ENCODE measurements at regions not wholly inside any gene's neighbourhood (a gene's known extent, or its start where the extent isn't known, plus 50 kb on each side); places are given as distances from the start of the nearest gene placed in this dataset.
A peak's percentile ranks its signal among the peaks of the same experiment; 100 is the strongest.

- H3K27ac Mint-ChIP-seq = peak overlapping the region; percentile 75
- peaks cover 30% of the 10 kb centered on the region for H3K4me1 Mint-ChIP-seq
- no peak for TF ChIP-seq CTCF (IDR thresholded peaks at IDR 0.05)
Measured at GRCh38 chr9:91162784-91163443, 198.8 kb downstream of the AUH start.

GRCh38 chr9:91163444-91163772 is 198.3 kb downstream of the AUH start:
- Mint-ChIP-seq H3K36me3 (ENCODE audit: low read depth) (no peaks in the 10 kb centered on the region), H3K27me3 (ENCODE audit: low read depth, poor library complexity) (peaks cover 6% of the 10 kb centered on the region), H3K4me1 (peaks cover 30% of the 10 kb centered on the region), H3K4me3 (no peak overlapping the region), H3K27ac (no peak overlapping the region), H3K9me3 (no peaks in the 10 kb centered on the region)
- no peak for TF ChIP-seq CTCF (IDR thresholded peaks at IDR 0.05)
- DNase-seq = no peak

More at GRCh38 chr9:91162784-91163443, 198.8 kb downstream of the AUH start:
- peaks cover 6% of the 10 kb centered on the region for H3K27me3 Mint-ChIP-seq (ENCODE audit: low read depth, poor library complexity)
- H3K36me3 Mint-ChIP-seq (ENCODE audit: low read depth) = no peaks in the 10 kb centered on the region
- H3K4me3 Mint-ChIP-seq = peak overlapping the region; percentile 16
- no peaks in the 10 kb centered on the region for H3K9me3 Mint-ChIP-seq
- DNase-seq = peak; percentile 20

GRCh38 chr9:91163773-91164471 is 197.8 kb downstream of the AUH start:
- no peak for TF ChIP-seq CTCF (IDR thresholded peaks at IDR 0.05)
- peak overlapping the region; percentile 92 for H3K27ac Mint-ChIP-seq
- no peaks in the 10 kb centered on the region for H3K36me3 Mint-ChIP-seq (ENCODE audit: low read depth)
- no peak overlapping the region for H3K4me3 Mint-ChIP-seq
- H3K27me3 Mint-ChIP-seq (ENCODE audit: low read depth, poor library complexity) = peaks cover 6% of the 10 kb centered on the region
- no peak for DNase-seq
- no peaks in the 10 kb centered on the region for H3K9me3 Mint-ChIP-seq
- peaks cover 30% of the 10 kb centered on the region for H3K4me1 Mint-ChIP-seq

Data from nephron progenitor cell (in vitro differentiated cells).